K562 (cell line): ENCODE measurements at regions not wholly inside any gene's neighbourhood (a gene's known extent, or its start where the extent isn't known, plus 50 kb on each side); places are given as distances from the start of the nearest gene placed in this dataset.

Experiments used
- ATAC-seq: fragments of 200-7000 bp; cut with Tn5 transposase; 3 replicates; pipeline ENCODE4 v1.9.1; 2020; ENCODE audit warnings: moderate library complexity
- BruUV-seq: library from RNA; stranded (reverse); fragments of 400-500 nt; replicated peaks from 2 replicates; lab custom pipeline; 2021; lab: Mats Ljungman, UMichigan
- CTCF ChIA-PET: fragments of 300-600 bp; formaldehyde crosslinking; extraction: SDS; loops from one replicate; lab custom pipeline; 2021; ENCODE audit warnings: low intra/inter-chr PET ratio; lab: Yijun Ruan, JAX
- POLR2A ChIA-PET: fragments of 300-600, 350-650 bp; sonication (Branson Sonifier 250); formaldehyde crosslinking; extraction: SDS; loops from one replicate; lab custom pipeline; 2021; ENCODE audit warnings: antibody characterized with exemption, inconsistent platforms; lab: Yijun Ruan, JAX
- DNase-seq, 4 experiments: peaks; one replicate each; pipeline versions ENCODE4 v3.0.0 to v3.0.0-alpha.2; 2011 to 2018; ENCODE audit warnings: low spot score in 3 of 4, mixed read lengths in 3 of 4; ENCODE audit errors: extremely low read depth in 1 of 4
- FAIRE-seq: peaks from 2 replicates; lab custom pipeline; 2011; peaks lifted over from hg19 to GRCh38; lab: Jason Lieb, UNC
- H2AFZ ChIP-seq: 2 replicates; pipeline ENCODE4 v1.6.0; 2011; ENCODE audit warnings: low read depth, low read length, control low read depth, inconsistent platforms
- H3K27ac ChIP-seq: fragments of 200-600 bp; 3 replicates; pipeline ENCODE4 v1.8.0; 2011; ENCODE audit warnings: low read depth, mild to moderate bottlenecking, control low read depth, inconsistent platforms, low read length, moderate library complexity, mixed read lengths; ENCODE audit errors: extremely low read depth
- H3K27me3 ChIP-seq, 2 experiments: fragments of 300-600 bp in 1 of 2; 2 replicates in 1 of 2; 3 replicates in 1 of 2; pipeline versions ENCODE4 v1.6.0 to v1.8.0; 2011; ENCODE audit warnings: inconsistent platforms in 2 of 2, low read length in 2 of 2, mild to moderate bottlenecking in 1 of 2, mixed read lengths in 1 of 2, moderate library complexity in 1 of 2; ENCODE audit not compliant: control insufficient read depth in 2 of 2, insufficient read depth in 2 of 2
- H3K36me3 ChIP-seq: fragments of 300-600 bp; 3 replicates; pipeline ENCODE4 v1.8.0; 2011; ENCODE audit warnings: mild to moderate bottlenecking, low read length, inconsistent platforms; ENCODE audit not compliant: control insufficient read depth, insufficient read depth
- H3K4me1 ChIP-seq, 2 experiments: fragments of 200-600 bp in 1 of 2; replicated peaks in 1 of 2; 2 replicates in 1 of 2; 3 replicates in 1 of 2; pipeline versions ENCODE4 v1.5.1 to v1.8.0; 2011; ENCODE audit warnings: inconsistent platforms in 2 of 2, low read length in 2 of 2, mild to moderate bottlenecking in 1 of 2, mixed read lengths in 1 of 2, moderate library complexity in 1 of 2; ENCODE audit not compliant: control insufficient read depth in 2 of 2, insufficient read depth in 2 of 2
- H3K4me2 ChIP-seq: 2 replicates; pipeline ENCODE4 v1.6.1; 2011; ENCODE audit warnings: low read length, control low read depth, inconsistent platforms, mixed read lengths; ENCODE audit not compliant: insufficient read depth
- H3K4me3 ChIP-seq: fragments of 200-600 bp; sonication (generic), shearing (Covaris generic); 2 replicates; pipeline ENCODE4 v1.5.1; 2016; ENCODE audit warnings: control low read depth, inconsistent platforms
- H3K79me2 ChIP-seq: fragments of 200-600 bp; 3 replicates; pipeline ENCODE4 v1.8.0; 2011; ENCODE audit warnings: low read length, inconsistent platforms; ENCODE audit not compliant: control insufficient read depth, insufficient read depth
- H3K9ac ChIP-seq, 2 experiments: 2 replicates each; pipeline versions ENCODE4 v1.6.0 to v1.6.1; 2011; ENCODE audit warnings: low read depth in 2 of 2, low read length in 2 of 2, control low read depth in 1 of 2, inconsistent platforms in 1 of 2, mild to moderate bottlenecking in 1 of 2, mixed read lengths in 1 of 2; ENCODE audit not compliant: insufficient read depth in 1 of 2
- H3K9me1 ChIP-seq: one replicate; pipeline ENCODE4 v1.6.0; 2011; ENCODE audit warnings: inconsistent platforms, mild to moderate bottlenecking, low read length, moderate library complexity; ENCODE audit not compliant: control insufficient read depth, insufficient read depth
- H3K9me3 ChIP-seq: replicated peaks from 2 replicates; pipeline ENCODE4 v1.5.1; 2011; ENCODE audit warnings: low read depth, low read length, inconsistent platforms; ENCODE audit not compliant: control insufficient read depth, insufficient read depth
- H4K20me1 ChIP-seq: replicated peaks from 2 replicates; pipeline ENCODE4 v1.6.1; 2011; ENCODE audit warnings: low read length, inconsistent platforms, mixed read lengths; ENCODE audit not compliant: control insufficient read depth, insufficient read depth
- MYBL2 ChIP-seq, 2 experiments: fragments of 450-650 bp in 1 of 2; sonication (generic) in 1 of 2; formaldehyde crosslinking in 1 of 2; IDR thresholded peaks; 2 replicates each; pipeline versions ENCODE4 v1.6.1 to v1.8.1; 2017 to 2022; ENCODE audit warnings: borderline replicate concordance in 1 of 2, inconsistent platforms in 1 of 2, low read depth in 1 of 2, mild to moderate bottlenecking in 1 of 2, missing genetic modification reagents in 1 of 2, moderate library complexity in 1 of 2
- RBBP5 ChIP-seq: fragments of 200-600 bp; sonication (generic); IDR thresholded peaks from 2 replicates; pipeline ENCODE4 v1.6.1; 2012; ENCODE audit warnings: borderline replicate concordance, mild to moderate bottlenecking, low read length, control low read depth, inconsistent platforms; ENCODE audit not compliant: insufficient read depth, poor library complexity, severe bottlenecking
- ZNF316 ChIP-seq: fragments of 450-650 bp; IDR thresholded peaks from 2 replicates; pipeline ENCODE4 v1.6.1; 2016
- WGBS: fragments of 100-300 bp; shearing (Covaris generic); methylation state at CpG from one replicate; pipeline ENCODE4 v1.1.6; 2016; ENCODE audit warnings: low coverage, mixed read lengths; ENCODE audit not compliant: insufficient coverage; ENCODE audit errors: missing lambda C conversion rate; 5-methylcytosine and 5-hydroxymethylcytosine counted together
- in situ Hi-C: fragments of 300-500 bp; cut with MboI; formaldehyde crosslinking; loops from 4 replicates; pipeline ENCODE4 v1.15.0; 2018; ENCODE audit warnings: inconsistent platforms, mixed read lengths
- intact Hi-C: fragments of 100-400 bp; cut with micrococcal nuclease; formaldehyde crosslinking; loops from 2 replicates; pipeline ENCODE4 v1.14.2; 2022
- TF ChIP-seq, protein P1 (sequence below): fragments of 250-450 bp; sonication (Bioruptor Pico); IDR thresholded peaks from 2 replicates; pipeline ENCODE4 v1.4.0; 2020; ENCODE audit warnings: borderline replicate concordance
- TF ChIP-seq, protein P2 (sequence below): sonication (generic); formaldehyde crosslinking; IDR thresholded peaks from 2 replicates; pipeline ENCODE4 v1.8.0; 2023; ENCODE audit warnings: missing genetic modification reagents, mild to moderate bottlenecking, borderline replicate concordance

DNA sequence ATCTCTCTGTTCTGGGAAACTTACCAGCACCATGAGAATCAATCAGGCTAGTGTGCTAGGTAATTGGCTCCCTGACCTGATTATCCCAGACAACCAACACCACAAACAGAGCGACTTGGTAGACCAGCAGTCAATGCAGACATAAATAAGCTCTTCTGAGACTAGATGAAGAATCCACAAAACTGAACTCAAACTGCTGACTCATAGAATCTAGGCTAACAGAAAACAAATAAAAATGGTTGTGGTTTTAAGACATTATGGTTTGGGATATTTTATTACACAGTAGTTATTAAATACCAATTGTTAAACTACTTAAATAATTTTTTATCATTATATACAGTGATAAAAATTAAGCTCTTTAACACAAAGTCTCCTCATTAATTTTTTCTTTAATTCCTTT lies 535.7 kb downstream of the COL11A1 start:
- no peak for ATAC-seq
- in situ Hi-C loops, result no loop called here

DNA sequence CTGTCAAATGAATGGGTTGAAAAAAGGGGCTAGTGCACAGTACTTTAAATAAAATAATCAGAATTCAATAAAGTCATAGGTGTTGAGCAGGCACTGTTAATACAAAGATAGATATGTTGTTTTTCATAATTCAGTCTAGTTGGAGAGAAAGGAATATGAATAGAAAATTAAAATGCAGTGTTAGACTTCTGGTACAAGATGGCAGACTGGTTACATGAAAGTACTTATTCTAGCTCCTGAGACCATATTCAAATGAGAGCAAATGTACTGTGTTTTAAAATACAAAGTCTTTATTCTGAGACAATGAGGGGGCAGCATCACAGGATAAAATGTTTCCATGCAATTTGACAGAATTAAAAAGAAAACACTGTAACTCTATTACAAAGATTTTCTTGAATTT lies 542.1 kb downstream of the COL11A1 start:
- no peak overlapping the region for H3K27ac ChIP-seq
- intact Hi-C loops, result no loop called here
- H2AFZ ChIP-seq, result no peak overlapping the region
- H3K9ac ChIP-seq, result no peak overlapping the region
- FAIRE-seq (no peak), ATAC-seq (no peak), DNase-seq (no peak)
- no peak overlapping the region for H3K4me2 ChIP-seq
- no TSS peak for BruUV-seq
- H3K4me1 ChIP-seq, result no peaks in the 10 kb centered on the region
- no peaks in the 10 kb centered on the region for H3K9me1 ChIP-seq
- no peaks in the 10 kb centered on the region for H3K79me2 ChIP-seq
- H3K27me3 ChIP-seq, result no peaks in the 10 kb centered on the region
- H3K36me3 ChIP-seq, result no peaks in the 10 kb centered on the region
- ChIA-PET CTCF (no interaction called here), POLR2A (no interaction called here)
- no peaks in the 10 kb centered on the region for H3K9me3 ChIP-seq
- in situ Hi-C loops, result no loop called here
- H4K20me1 ChIP-seq, result no peaks in the 10 kb centered on the region
- H3K4me3 ChIP-seq, result no peak overlapping the region
- TF ChIP-seq, protein P1, sequence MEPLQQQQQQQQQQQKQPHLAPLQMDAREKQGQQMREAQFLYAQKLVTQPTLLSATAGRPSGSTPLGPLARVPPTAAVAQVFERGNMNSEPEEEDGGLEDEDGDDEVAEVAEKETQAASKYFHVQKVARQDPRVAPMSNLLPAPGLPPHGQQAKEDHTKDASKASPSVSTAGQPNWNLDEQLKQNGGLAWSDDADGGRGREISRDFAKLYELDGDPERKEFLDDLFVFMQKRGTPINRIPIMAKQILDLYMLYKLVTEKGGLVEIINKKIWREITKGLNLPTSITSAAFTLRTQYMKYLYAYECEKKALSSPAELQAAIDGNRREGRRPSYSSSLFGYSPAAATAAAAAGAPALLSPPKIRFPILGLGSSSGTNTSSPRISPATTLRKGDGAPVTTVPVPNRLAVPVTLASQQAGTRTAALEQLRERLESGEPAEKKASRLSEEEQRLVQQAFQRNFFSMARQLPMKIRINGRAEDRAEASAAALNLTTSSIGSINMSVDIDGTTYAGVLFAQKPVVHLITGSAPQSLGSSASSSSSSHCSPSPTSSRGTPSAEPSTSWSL (CRISPR knock-in tag), result no peak
- TF ChIP-seq, protein P2, sequence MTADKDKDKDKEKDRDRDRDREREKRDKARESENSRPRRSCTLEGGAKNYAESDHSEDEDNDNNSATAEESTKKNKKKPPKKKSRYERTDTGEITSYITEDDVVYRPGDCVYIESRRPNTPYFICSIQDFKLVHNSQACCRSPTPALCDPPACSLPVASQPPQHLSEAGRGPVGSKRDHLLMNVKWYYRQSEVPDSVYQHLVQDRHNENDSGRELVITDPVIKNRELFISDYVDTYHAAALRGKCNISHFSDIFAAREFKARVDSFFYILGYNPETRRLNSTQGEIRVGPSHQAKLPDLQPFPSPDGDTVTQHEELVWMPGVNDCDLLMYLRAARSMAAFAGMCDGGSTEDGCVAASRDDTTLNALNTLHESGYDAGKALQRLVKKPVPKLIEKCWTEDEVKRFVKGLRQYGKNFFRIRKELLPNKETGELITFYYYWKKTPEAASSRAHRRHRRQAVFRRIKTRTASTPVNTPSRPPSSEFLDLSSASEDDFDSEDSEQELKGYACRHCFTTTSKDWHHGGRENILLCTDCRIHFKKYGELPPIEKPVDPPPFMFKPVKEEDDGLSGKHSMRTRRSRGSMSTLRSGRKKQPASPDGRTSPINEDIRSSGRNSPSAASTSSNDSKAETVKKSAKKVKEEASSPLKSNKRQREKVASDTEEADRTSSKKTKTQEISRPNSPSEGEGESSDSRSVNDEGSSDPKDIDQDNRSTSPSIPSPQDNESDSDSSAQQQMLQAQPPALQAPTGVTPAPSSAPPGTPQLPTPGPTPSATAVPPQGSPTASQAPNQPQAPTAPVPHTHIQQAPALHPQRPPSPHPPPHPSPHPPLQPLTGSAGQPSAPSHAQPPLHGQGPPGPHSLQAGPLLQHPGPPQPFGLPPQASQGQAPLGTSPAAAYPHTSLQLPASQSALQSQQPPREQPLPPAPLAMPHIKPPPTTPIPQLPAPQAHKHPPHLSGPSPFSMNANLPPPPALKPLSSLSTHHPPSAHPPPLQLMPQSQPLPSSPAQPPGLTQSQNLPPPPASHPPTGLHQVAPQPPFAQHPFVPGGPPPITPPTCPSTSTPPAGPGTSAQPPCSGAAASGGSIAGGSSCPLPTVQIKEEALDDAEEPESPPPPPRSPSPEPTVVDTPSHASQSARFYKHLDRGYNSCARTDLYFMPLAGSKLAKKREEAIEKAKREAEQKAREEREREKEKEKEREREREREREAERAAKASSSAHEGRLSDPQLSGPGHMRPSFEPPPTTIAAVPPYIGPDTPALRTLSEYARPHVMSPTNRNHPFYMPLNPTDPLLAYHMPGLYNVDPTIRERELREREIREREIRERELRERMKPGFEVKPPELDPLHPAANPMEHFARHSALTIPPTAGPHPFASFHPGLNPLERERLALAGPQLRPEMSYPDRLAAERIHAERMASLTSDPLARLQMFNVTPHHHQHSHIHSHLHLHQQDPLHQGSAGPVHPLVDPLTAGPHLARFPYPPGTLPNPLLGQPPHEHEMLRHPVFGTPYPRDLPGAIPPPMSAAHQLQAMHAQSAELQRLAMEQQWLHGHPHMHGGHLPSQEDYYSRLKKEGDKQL (CRISPR knock-in tag), result no peak

More for the DNA sequence above, 535.7 kb downstream of the COL11A1 start:
- no peak overlapping the region for H3K4me2 ChIP-seq
- no peak overlapping the region for H3K4me3 ChIP-seq
- H3K27me3 ChIP-seq, result no peaks in the 10 kb centered on the region
- intact Hi-C loops, result no loop called here
- no peaks in the 10 kb centered on the region; the same call in 1 of the 2 replicates for H3K9me3 ChIP-seq
- H3K27ac ChIP-seq, result no peak overlapping the region
- no peak for FAIRE-seq
- H3K9me1 ChIP-seq, result no peaks in the 10 kb centered on the region
- H3K4me1 ChIP-seq, result no peaks in the 10 kb centered on the region
- no peak overlapping the region for H2AFZ ChIP-seq
- DNase-seq, result no peak
- no peaks in the 10 kb centered on the region for H3K79me2 ChIP-seq
- no peak overlapping the region for H3K9ac ChIP-seq
- CTCF ChIA-PET, result no interaction called here
- BruUV-seq, result no TSS peak
- 0% methylated on average over 1 of the region's 1 CpG for WGBS
- no peaks in the 10 kb centered on the region for H3K36me3 ChIP-seq
- POLR2A ChIA-PET, result no interaction called here
- TF ChIP-seq MYBL2 (IDR thresholded peaks at IDR 0.05; ENCODE audit: low read depth), result no peak
- no peak for TF ChIP-seq MYBL2 (CRISPR knock-in tag; IDR thresholded peaks at IDR 0.05; ENCODE audit: borderline replicate concordance)
- peak; percentile 26; the same call in 1 of the 2 replicates for TF ChIP-seq ZNF316
- no peak for TF ChIP-seq RBBP5
- no peaks in the 10 kb centered on the region for H4K20me1 ChIP-seq
